ENCODE measurements at regions not wholly inside any gene's neighbourhood (a gene's known extent, or its start where the extent isn't known, plus 50 kb on each side); places are given as distances from the start of the nearest gene placed in this dataset.

DNA sequence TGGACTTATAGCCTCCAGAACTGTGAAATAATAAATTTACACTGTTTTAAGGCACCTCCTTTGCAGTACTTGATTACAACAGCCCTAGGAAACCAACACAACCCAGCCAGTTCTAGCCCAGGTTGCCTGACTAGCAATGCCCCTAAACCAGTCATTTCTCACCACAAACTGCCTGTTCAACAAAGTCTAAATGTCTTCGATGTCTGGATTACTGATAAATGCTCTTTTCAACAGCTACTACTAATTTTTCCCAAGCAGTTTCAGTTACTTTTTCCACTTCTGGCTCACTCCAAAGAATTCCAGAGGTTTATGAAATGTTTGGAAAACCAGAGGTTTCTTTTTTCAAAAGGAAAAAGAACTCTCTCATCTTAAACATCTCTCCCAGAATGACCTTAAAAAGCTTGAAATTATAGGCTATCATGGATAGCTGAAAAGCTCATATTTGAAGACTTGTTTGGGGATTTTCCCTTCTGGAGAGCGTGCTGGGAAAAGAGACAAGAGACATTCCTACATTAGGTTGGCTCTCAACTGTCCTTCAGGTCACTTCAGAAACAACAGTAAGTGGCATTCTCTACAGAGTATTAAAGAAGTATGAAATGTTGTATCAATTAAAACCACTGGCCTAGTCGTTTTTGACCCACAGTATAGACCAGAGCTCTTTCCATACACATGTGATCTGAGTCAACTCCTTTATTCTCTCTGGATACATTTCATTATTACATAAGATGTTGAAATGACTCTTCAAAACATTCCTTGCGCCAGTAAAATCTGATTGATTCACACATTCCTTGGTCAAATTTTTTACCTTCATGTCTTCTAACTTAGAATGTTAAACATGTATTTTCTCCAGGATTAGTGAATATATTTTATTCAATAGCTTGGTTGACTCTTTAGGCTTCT is 265.9 kb downstream of the COL12A1 start:
- peaks cover 0 to 7% (median 0%) of the 10 kb centered on the region in 9 donors for H3K9me3 Mint-ChIP-seq

GRCh38 chr6:74939151-74939708 is 266.6 kb downstream of the COL12A1 start:
- Mint-ChIP-seq H3K36me3 (no peaks in the 10 kb centered on the region), H3K27ac (no peak overlapping the region), H3K27me3 (no peaks in the 10 kb centered on the region), H3K4me3 (no peak overlapping the region), H3K4me1 (no peaks in the 10 kb centered on the region), H3K9me3 (peaks cover 0 to 7% (median 0%) of the 10 kb centered on the region in 9 donors)
- POLR2A ChIA-PET: no interaction called here
- no peak for ATAC-seq
- DNase-seq: no peak

More for the DNA sequence above, 265.9 kb downstream of the COL12A1 start:
- ATAC-seq (no peak), DNase-seq (no peak)
- POLR2A ChIA-PET: no interaction called here
- no peak overlapping the region for H3K4me3 Mint-ChIP-seq
- H3K27ac Mint-ChIP-seq: no peak overlapping the region
- H3K4me1 Mint-ChIP-seq: no peaks in the 10 kb centered on the region
- no peaks in the 10 kb centered on the region for H3K27me3 Mint-ChIP-seq
- H3K36me3 Mint-ChIP-seq: no peaks in the 10 kb centered on the region

DNA sequence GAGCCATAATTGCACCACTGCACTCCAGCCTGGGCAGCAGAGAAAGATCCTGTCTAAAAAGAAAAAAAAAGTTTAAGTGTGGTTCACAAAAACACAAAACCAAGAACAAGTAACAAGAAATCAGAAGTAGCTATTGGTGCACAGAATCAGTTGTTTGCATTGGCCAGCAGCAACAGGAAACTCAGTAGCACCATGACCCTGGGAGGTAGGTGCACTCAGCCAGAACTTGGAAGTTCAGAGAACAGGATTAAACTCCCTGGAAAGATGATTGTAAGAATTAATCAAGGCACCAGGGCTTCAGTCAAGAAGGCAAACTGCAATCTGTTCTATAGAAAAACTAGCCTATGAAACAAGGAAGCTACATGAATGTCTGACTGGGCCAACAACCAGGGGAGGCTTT is 267.9 kb downstream of the COL12A1 start:
- Mint-ChIP-seq H3K4me3 (no peak overlapping the region), H3K27ac (no peak overlapping the region), H3K36me3 (no peaks in the 10 kb centered on the region), H3K9me3 (peaks cover 0 to 3% (median 0%) of the 10 kb centered on the region in 9 donors), H3K4me1 (no peaks in the 10 kb centered on the region), H3K27me3 (no peaks in the 10 kb centered on the region)
- no peak for DNase-seq
- POLR2A ChIA-PET: no interaction called here
- ATAC-seq: no peak

DNA sequence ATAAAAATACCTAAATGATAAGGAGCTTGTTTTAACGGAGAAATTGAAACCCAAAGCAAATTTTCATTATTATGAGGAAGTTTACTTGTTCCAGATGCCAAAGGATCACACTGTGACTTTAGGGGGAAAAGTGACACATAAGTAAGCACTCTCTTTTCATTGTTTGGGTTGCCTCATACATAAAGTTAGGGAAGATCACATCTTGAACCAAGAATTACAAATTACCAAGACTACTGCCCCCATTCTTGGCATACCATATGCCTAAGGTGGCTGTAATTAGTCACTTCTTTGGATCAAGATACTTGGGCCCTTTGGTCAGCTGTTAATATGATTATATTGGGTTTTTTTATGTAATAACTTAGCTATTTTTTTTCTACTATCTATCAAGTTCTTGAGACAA is 269.0 kb downstream of the COL12A1 start:
- ATAC-seq (no peak), DNase-seq (no peak)
- Mint-ChIP-seq H3K27ac (no peak overlapping the region), H3K27me3 (no peaks in the 10 kb centered on the region), H3K4me1 (no peaks in the 10 kb centered on the region), H3K36me3 (no peaks in the 10 kb centered on the region), H3K9me3 (peaks cover 0 to 3% (median 0%) of the 10 kb centered on the region in 9 donors), H3K4me3 (no peak overlapping the region)
- POLR2A ChIA-PET: no interaction called here

GRCh38 chr6:74932232-74932888 is 273.5 kb downstream of the COL12A1 start:
- peaks cover 0 to 4% (median 0%) of the 10 kb centered on the region in 9 donors for H3K9me3 Mint-ChIP-seq
- H3K4me3 Mint-ChIP-seq: no peak overlapping the region
- peaks cover 0 to 3% (median 0%) of the 10 kb centered on the region in 5 donors for H3K27me3 Mint-ChIP-seq
- POLR2A ChIA-PET: no interaction called here
- ATAC-seq (no peak), DNase-seq (no peak)
- no peak overlapping the region for H3K27ac Mint-ChIP-seq
- H3K36me3 Mint-ChIP-seq: no peaks in the 10 kb centered on the region
- no peaks in the 10 kb centered on the region for H3K4me1 Mint-ChIP-seq

DNA sequence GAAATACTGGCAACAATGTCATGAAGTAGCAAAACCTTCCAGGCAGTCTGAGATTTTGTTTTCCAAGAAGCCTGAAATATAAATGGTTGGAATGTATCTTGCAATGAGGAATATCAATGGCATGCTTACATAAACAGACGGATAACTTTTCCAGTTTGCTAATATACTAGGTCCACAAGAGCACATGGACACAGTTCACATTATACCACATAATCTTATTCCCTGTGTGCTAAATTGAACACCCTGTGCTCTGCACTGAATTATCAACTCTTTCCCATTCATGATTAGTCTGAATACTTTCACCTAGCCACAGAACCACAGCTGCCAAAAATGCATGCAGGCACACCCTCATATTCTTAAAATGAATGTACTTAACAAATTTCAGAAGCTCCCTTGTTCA is 274.3 kb downstream of the COL12A1 start:
- Mint-ChIP-seq H3K9me3 (peaks cover 0 to 5% (median 0%) of the 10 kb centered on the region in 9 donors), H3K4me3 (no peak overlapping the region), H3K36me3 (no peaks in the 10 kb centered on the region), H3K27ac (no peak overlapping the region), H3K4me1 (no peaks in the 10 kb centered on the region), H3K27me3 (peaks cover 0 to 3% (median 0%) of the 10 kb centered on the region in 5 donors)
- ATAC-seq (no peak), DNase-seq (no peak)
- POLR2A ChIA-PET: no interaction called here

DNA sequence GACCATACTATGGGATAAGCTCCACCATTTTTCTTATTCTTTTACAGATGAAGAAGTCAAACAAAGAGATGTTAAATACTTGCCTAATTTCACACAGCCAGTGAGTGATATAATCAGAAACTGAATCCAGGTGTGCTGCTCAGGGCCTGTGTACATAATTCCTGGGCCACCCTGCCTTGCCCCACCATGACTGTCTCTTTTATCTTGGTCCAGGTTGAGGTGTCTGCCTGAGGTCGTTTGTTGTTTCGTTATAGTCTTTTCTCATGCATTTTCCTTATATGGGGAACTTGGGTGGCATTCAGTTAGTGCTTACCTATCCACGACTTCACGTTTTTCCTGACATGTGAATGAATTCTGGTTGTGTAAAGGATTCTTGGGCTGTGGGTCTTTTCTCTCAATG is 277.6 kb downstream of the COL12A1 start:
- peaks cover 0 to 1% (median 0%) of the 10 kb centered on the region in 4 donors for H3K4me1 Mint-ChIP-seq
- peaks cover 0 to 3% (median 0%) of the 10 kb centered on the region in 5 donors for H3K27me3 Mint-ChIP-seq
- H3K9me3 Mint-ChIP-seq: peaks cover 0 to 8% (median 0%) of the 10 kb centered on the region in 9 donors
- no peak overlapping the region for H3K27ac Mint-ChIP-seq
- ATAC-seq: no peak
- no peak overlapping the region for H3K4me3 Mint-ChIP-seq
- DNase-seq: no peak
- no peaks in the 10 kb centered on the region for H3K36me3 Mint-ChIP-seq
- POLR2A ChIA-PET: no interaction called here

- no peak for ATAC-seq
- DNase-seq: no peak
- H3K4me1 Mint-ChIP-seq: peaks cover 0 to 1% (median 0%) of the 10 kb centered on the region in 4 donors
These were observed 278.6 kb downstream of the COL12A1 start for GRCh38 chr6:74927299-74927698.

GRCh38 chr6:74925683-74926082 is 280.2 kb downstream of the COL12A1 start:
- no peak for ATAC-seq
- Mint-ChIP-seq H3K27ac (no peak overlapping the region), H3K27me3 (peaks cover 0 to 3% (median 0%) of the 10 kb centered on the region in 5 donors), H3K36me3 (no peaks in the 10 kb centered on the region), H3K9me3 (peaks cover 0 to 8% (median 0%) of the 10 kb centered on the region in 9 donors), H3K4me1 (peaks cover 0 to 1% (median 0%) of the 10 kb centered on the region in 4 donors), H3K4me3 (no peak overlapping the region)
- no peak for DNase-seq
- POLR2A ChIA-PET: no interaction called here

More at GRCh38 chr6:74927299-74927698, 278.6 kb downstream of the COL12A1 start:
- Mint-ChIP-seq H3K4me3 (no peak overlapping the region), H3K36me3 (no peaks in the 10 kb centered on the region), H3K27me3 (peaks cover 0 to 3% (median 0%) of the 10 kb centered on the region in 5 donors), H3K9me3 (peaks cover 0 to 8% (median 0%) of the 10 kb centered on the region in 9 donors), H3K27ac (peak overlapping the region in 1 of 10 donors; percentile 29)
- POLR2A ChIA-PET: no interaction called here

DNA sequence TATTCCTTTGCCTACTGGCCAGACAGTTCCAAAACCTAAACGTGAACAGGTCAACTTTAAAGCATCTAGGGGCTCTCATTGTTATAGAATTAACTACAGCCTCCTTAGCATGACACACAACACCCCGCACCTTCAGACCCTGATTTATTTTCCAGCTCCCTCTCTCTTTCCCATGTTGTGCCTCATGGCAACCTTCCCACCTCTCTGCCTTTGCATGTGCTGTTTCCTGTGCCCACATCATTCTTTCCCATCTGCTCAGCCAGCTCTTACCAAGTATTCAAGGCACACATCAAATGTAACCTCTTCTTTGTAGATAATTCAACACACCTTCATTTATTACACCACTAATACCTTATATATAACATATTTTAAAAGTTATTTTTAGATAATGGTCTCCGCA is 291.0 kb downstream of the COL12A1 start:
- ATAC-seq (no peak), DNase-seq (no peak)
- peaks cover 0 to 3% (median 0%) of the 10 kb centered on the region in 5 donors for H3K27me3 Mint-ChIP-seq
- no peak overlapping the region for H3K27ac Mint-ChIP-seq
- H3K36me3 Mint-ChIP-seq: no peaks in the 10 kb centered on the region
- peaks cover 0 to 11% (median 0%) of the 10 kb centered on the region in 9 donors for H3K9me3 Mint-ChIP-seq
- POLR2A ChIA-PET: no interaction called here
- no peaks in the 10 kb centered on the region for H3K4me1 Mint-ChIP-seq
- H3K4me3 Mint-ChIP-seq: no peak overlapping the region

DNA sequence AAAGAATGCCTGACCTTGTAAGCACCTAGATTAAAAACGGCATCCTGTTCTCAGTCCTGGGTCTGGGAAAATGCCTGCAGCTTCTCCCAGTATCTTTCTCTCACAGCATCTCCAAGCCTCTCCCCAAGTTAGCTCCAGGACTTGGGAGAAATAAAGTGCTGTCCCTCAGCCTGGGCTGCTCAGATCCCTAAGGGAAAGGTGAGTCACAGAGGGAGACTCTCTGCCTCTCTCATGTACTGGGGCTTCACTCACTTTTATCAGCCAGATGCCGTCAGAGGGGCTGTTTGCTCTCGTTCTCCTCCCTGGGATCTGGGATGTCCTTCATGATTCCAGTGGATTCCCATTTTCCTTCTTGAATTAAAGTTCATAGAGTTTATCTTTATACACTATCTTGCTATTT is 293.6 kb downstream of the COL12A1 start:
- Mint-ChIP-seq H3K27ac (no peak overlapping the region), H3K36me3 (no peaks in the 10 kb centered on the region), H3K4me3 (no peak overlapping the region), H3K27me3 (peaks cover 0 to 3% (median 0%) of the 10 kb centered on the region in 5 donors), H3K9me3 (peaks cover 0 to 11% (median 0%) of the 10 kb centered on the region in 9 donors), H3K4me1 (no peaks in the 10 kb centered on the region)
- no peak for DNase-seq
- POLR2A ChIA-PET: no interaction called here
- ATAC-seq: no peak

DNA sequence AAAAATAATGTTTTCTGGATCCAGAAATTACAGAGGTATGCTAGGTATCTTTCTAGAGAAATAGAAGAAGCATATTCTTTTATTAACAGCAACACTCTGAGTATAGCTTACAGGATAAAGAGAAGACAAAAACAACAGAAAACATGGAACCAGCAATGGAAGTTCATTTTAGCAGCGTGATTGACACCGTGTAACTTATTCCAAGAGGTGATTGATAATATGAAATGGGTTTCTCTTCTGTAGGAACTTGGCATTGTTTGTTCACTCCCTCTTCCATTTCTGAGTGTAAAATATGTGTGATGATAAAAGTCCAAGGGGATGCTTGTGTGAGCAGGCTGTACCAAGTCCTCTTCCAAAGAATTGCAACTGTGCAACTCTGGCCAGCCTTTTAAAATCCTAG is 303.0 kb downstream of the COL12A1 start:
- H3K27me3 Mint-ChIP-seq: no peaks in the 10 kb centered on the region
- peaks cover 0 to 12% (median 0%) of the 10 kb centered on the region in 3 donors for H3K36me3 Mint-ChIP-seq
- no peaks in the 10 kb centered on the region for H3K4me1 Mint-ChIP-seq
- peaks cover 0 to 54% (median 25%) of the 10 kb centered on the region in 9 donors for H3K9me3 Mint-ChIP-seq
- ATAC-seq (no peak), DNase-seq (no peak)
- POLR2A ChIA-PET: no interaction called here
- H3K4me3 Mint-ChIP-seq: no peak overlapping the region
- H3K27ac Mint-ChIP-seq: no peak overlapping the region

DNA sequence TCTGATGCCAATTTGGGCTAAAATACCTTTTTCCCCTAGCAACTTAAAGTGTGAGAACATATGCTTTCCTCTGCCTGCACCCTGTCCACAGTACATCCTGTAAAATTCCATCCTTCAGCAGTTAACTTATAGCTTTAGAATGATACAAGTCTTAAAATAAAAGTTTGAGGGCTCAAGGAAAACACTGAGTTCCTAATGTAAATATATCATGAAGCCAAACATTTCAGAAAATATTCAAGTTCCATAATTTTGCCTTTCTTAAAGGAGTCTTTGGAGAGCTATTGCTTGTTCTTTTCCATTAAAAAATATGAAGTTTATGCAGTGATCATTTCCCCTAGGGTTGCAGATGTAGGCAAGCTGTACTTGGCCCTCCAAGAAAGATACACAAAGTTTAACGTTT is 303.8 kb downstream of the COL12A1 start:
- Mint-ChIP-seq H3K27me3 (no peaks in the 10 kb centered on the region), H3K36me3 (peaks cover 0 to 13% (median 0%) of the 10 kb centered on the region in 3 donors), H3K27ac (no peak overlapping the region), H3K4me1 (no peaks in the 10 kb centered on the region), H3K9me3 (peaks cover 0 to 60% (median 27%) of the 10 kb centered on the region in 9 donors), H3K4me3 (no peak overlapping the region)
- POLR2A ChIA-PET: no interaction called here
- DNase-seq: no peak
- no peak for ATAC-seq
